ENCODE measurements at regions not wholly inside any gene's neighbourhood (a gene's known extent, or its start where the extent isn't known, plus 50 kb on each side); places are given as distances from the start of the nearest gene placed in this dataset.

GRCh38 chr20:39549733-39550132, 587.6 kb downstream of the DHX35 start:
- ChIA-PET POLR2A (ENCODE audit: partially characterized antibody) (no interaction called here), CTCF (ENCODE audit: partially characterized antibody) (interaction anchor here (0.7 to 1.1 kb wide), 3 partner anchors 10 to 281 kb away, joined by 3 read pairs; no protein-coding TSS in a partner anchor)
- Histone ChIP-seq H3K4me2 (ENCODE audit: insufficient read depth in 1 of 2, low read depth in 2 of 2, low read length in 2 of 2) (no peak overlapping the region), H2BK12ac (ENCODE audit: low read depth, low read length) (no peak overlapping the region), H2BK20ac (ENCODE audit: low read length) (no peak overlapping the region), H3K23ac (ENCODE audit: insufficient read length) (no peak overlapping the region), H3K4me3 (ENCODE audit: extremely low read depth in 1 of 4, insufficient read depth in 2 of 4, low read depth in 3 of 4, low read length in 4 of 4) (no peak overlapping the region), H4K8ac (ENCODE audit: extremely low read depth, insufficient read depth, low read length) (no peak overlapping the region), H2BK120ac (replicated peaks; ENCODE audit: low read depth, low read length) (no peak overlapping the region), H4K91ac (replicated peaks; ENCODE audit: insufficient read length, low read length) (no peak overlapping the region), H3K4me1 (replicated peaks in 1 of 4; ENCODE audit: control insufficient read depth in 3 of 4, insufficient read depth in 4 of 4, low read length in 3 of 4) (no peaks in the 10 kb centered on the region), H3K23me2 (ENCODE audit: low read depth, low read length) (no peaks in the 10 kb centered on the region), H4K5ac (ENCODE audit: insufficient read length, low read depth, low read length) (no peak overlapping the region), H4K20me1 (replicated peaks in 1 of 2; ENCODE audit: control insufficient read depth in 1 of 2, insufficient read depth in 2 of 2, low read length in 2 of 2) (no peaks in the 10 kb centered on the region), H3K79me2 (ENCODE audit: control insufficient read depth in 1 of 2, insufficient read depth in 2 of 2, low read length in 2 of 2) (no peaks in the 10 kb centered on the region), H3K4ac (replicated peaks; ENCODE audit: insufficient read length, low read depth, low read length) (no peak overlapping the region), H3K79me1 (ENCODE audit: low read depth, low read length) (no peaks in the 10 kb centered on the region), H3K14ac (ENCODE audit: insufficient read length) (no peak overlapping the region), H3K36me3 (ENCODE audit: control insufficient read depth in 2 of 4, insufficient read depth in 4 of 4, low read length in 3 of 4) (no peaks in the 10 kb centered on the region), H2AFZ (ENCODE audit: low read length) (no peak overlapping the region), H3K56ac (replicated peaks; ENCODE audit: insufficient read length, low read depth, low read length) (no peak overlapping the region), H3K27ac (ENCODE audit: low read depth, low read length) (no peak overlapping the region), H3K27me3 (replicated peaks in 1 of 4; ENCODE audit: control insufficient read depth in 3 of 4, extremely low read depth in 1 of 4, insufficient read depth in 3 of 4, low read length in 3 of 4) (no peaks in the 10 kb centered on the region), H2AK5ac (ENCODE audit: low read depth, low read length) (no peak overlapping the region), H3K18ac (ENCODE audit: extremely low read depth, low read length) (no peak overlapping the region), H3K9me3 (ENCODE audit: insufficient read depth in 2 of 2, low read depth in 1 of 2, low read length in 1 of 2) (no peaks in the 10 kb centered on the region), H2BK15ac (ENCODE audit: low read length) (no peak overlapping the region), H3K9ac (replicated peaks in 1 of 4; ENCODE audit: extremely low read depth in 1 of 4, low read depth in 3 of 4, low read length in 3 of 4) (no peak overlapping the region), H2BK5ac (ENCODE audit: low read depth, low read length) (no peak overlapping the region)
- 87% methylated on average over 9 of the region's 9 CpGs; no CpG with 5 or more reads in 1 of the 2 experiments for WGBS, 2 experiments (ENCODE audit: extremely low coverage in 1 of 2, insufficient coverage in 1 of 2, insufficient read length in 1 of 2, insufficient replicate concordance in 2 of 2, low coverage in 1 of 2, low lambda C conversion rate in 2 of 2, missing lambda C conversion rate in 1 of 2)
- FAIRE-seq (no peak), DNase-seq (ENCODE audit: low read depth in 1 of 2, low spot score in 2 of 2) (no peak)
- TF ChIP-seq EGR1 (IDR thresholded peaks at IDR 0.05; ENCODE audit: borderline replicate concordance, low read depth, low read length): no peak
- no peak for TF ChIP-seq CREB1 (IDR thresholded peaks at IDR 0.05)
- no peak for TF ChIP-seq KDM4A (IDR thresholded peaks at IDR 0.05; ENCODE audit: low read depth, low read length, severe bottlenecking)
- TF ChIP-seq GABPA (IDR thresholded peaks at IDR 0.05; ENCODE audit: borderline replicate concordance, insufficient read depth, low read length): no peak
